ENCODE measurements at regions not wholly inside any gene's neighbourhood (a gene's known extent, or its start where the extent isn't known, plus 50 kb on each side); places are given as distances from the start of the nearest gene placed in this dataset.

DNA sequence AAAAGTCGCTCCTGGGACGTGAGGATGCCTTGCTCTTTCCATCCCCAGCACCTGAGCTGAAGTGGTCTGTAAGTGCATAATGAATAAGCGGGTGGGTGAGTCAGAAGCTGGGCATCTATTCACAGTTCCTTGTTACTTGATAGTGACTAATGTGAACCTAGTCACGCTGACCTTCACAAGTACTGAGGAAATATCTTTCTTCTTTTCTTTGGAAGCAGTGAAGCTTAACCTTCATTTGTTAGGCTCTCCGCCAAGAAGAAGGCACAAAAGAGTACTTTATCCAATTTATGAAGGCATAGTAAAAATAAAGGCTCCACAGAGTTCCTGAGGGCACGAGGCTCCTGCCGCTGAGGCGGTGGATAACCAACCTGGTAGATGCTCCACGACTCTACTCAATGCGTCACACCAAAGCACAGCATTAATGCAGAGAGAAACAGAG, 475.7 kb upstream of the SLIT2 start:
- no peak for TF ChIP-seq CTCF (IDR thresholded peaks at IDR 0.05; ENCODE audit: low read depth, low read length, poor library complexity, severe bottlenecking)
- no peak for TF ChIP-seq EZH2phosphoT487 (IDR thresholded peaks at IDR 0.05; ENCODE audit: borderline replicate concordance, low read length)

Measured in DOHH2 (cell line).